GM12874 (cell line): ENCODE measurements at regions not wholly inside any gene's neighbourhood (a gene's known extent, or its start where the extent isn't known, plus 50 kb on each side); places are given as distances from the start of the nearest gene placed in this dataset.

Source experiments
- TF ChIP-seq, protein P1 (sequence below): IDR thresholded peaks from 2 replicates; pipeline ENCODE4 v1.5.1; 2011; ENCODE audit warnings: low read depth, mild to moderate bottlenecking, control low read depth, low read length, moderate library complexity; ENCODE audit not compliant: insufficient read depth

DNA sequence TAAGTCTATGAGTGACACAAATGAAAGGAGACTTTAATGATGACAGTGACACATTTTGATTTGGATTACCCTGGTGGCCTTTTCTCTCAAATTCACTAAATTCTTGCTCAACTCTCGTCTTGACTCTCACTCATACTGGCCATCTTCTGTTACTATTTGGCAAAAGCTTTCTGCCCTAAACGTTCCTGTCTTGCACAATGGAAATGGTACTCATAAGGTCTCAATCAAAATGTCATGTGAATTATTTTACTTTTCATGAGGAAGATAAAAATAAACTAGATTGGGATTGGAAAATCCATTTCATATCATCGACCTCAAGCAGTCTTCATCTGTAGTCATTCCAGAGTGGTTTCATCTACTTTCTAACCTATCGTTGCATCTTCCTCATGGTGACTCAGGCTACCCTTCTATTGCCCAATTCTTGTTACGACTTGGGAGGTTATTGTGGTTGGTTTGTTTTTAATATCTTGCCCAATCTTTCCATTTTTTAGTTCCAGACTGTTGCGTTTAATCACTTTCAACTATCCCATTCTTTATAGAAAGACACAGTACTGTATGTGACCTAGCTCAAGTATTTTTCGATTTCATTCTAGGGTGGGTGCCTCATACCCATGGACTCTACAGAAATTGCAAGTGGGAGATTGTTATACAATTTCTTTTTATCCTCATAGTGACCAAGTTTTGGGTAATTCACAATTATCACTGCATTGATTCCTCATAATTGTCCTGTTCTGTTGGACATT lies 317.2 kb upstream of the KCNJ16 start:
- TF ChIP-seq, protein P1, sequence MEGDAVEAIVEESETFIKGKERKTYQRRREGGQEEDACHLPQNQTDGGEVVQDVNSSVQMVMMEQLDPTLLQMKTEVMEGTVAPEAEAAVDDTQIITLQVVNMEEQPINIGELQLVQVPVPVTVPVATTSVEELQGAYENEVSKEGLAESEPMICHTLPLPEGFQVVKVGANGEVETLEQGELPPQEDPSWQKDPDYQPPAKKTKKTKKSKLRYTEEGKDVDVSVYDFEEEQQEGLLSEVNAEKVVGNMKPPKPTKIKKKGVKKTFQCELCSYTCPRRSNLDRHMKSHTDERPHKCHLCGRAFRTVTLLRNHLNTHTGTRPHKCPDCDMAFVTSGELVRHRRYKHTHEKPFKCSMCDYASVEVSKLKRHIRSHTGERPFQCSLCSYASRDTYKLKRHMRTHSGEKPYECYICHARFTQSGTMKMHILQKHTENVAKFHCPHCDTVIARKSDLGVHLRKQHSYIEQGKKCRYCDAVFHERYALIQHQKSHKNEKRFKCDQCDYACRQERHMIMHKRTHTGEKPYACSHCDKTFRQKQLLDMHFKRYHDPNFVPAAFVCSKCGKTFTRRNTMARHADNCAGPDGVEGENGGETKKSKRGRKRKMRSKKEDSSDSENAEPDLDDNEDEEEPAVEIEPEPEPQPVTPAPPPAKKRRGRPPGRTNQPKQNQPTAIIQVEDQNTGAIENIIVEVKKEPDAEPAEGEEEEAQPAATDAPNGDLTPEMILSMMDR: no peak

DNA sequence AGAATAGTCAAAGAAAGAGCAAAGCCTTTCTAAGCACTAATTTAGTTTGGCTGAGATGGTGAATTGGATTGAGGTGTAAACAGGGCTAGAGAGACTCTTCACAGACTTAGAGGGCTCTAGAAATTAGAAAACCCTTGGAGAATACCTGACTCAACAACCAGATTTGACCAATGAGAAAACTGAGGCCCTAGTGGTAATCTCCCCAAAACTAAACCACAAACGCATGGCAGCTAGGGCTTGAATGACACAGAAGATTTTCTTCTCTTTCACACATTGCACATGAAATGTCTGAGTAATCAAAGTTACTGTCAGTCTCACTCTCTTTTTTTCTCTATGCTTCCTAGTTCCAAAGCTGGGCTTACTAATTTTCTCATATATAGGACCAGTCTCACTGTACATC lies 314.5 kb upstream of the KCNJ16 start:
- TF ChIP-seq, protein P1: no peak

DNA sequence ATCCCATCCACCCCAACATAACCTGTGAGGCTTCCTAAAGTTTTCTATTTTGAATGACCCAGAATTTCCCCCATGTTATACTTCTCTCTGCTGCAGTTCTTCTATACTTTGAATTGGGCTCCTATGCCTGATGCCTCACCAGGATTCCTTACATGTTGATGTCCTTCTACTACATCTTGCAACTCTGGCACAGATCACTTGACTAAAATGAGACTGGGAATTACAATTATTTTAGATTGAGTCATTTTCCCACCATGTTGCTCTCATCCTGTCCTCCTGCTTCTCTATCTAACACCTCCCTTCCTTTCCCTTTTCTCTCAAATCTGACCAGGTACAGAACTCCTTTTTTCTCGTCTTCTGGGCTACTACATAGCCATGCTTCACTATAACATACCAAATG lies 314.0 kb upstream of the KCNJ16 start:
- TF ChIP-seq, protein P1: no peak

DNA sequence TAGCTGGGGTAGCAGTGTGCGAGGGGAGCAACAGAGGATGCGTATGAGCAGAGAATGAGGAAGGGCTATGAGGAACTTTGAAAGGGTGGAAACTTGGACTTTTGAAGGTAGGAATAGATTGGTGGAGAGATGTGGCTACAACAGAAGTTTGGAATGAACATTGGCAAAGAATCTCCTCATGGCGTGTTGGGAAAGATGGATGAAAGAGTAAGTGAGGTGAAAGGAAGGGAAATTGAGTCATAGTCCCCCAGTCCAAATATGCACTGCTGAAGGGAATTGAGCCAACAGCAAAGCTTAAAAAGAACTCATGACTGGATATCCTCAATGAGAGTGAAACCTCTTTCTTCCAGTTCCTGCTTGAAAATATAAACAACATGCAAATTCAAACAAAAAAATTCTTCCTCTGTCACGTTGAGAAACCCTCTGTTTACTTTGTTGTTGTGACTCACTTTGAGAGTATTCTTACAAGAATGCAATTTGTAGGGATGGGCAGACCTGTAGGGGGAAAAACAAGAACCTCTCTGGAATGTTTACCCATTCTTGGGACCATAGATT lies 313.2 kb upstream of the KCNJ16 start:
- TF ChIP-seq, protein P1: no peak

DNA sequence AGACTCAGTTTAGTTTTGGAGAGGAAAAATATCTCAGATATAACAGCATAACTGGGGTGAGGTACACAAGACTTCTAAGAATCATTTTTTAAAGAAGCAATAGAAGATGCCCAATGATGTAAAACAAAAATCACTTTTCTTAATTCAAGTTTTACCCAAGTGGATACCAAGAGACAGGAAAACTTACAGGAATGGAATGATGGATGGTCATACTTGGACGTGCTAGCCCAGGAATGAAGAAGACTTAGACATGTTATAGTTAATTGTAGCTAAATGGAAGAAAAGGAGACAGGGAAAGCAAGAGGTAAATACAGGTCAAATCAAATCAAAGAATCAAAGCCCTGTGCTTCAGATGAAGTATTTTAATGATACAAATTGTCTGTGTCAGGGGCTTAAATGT lies 312.7 kb upstream of the KCNJ16 start:
- TF ChIP-seq, protein P1: no peak

DNA sequence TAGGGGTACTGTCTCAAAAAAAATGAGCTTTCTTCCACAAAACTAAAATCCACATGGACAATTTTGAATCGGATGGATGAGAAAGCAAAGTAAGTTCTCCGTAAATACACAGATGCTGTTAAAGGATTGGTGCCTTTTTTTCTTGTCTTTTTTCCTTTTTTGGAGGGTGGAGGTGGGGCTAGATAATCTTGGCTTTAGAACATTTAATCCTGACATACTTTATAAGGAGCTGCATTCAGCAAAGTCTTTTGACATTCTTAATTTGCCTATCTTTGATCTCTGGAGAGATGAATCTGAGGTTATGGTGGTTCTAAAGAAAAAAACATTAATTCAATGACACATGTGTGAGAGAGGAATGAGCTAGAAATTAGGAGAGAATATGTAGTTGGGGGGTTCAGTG lies 312.3 kb upstream of the KCNJ16 start:
- TF ChIP-seq, protein P1: no peak

DNA sequence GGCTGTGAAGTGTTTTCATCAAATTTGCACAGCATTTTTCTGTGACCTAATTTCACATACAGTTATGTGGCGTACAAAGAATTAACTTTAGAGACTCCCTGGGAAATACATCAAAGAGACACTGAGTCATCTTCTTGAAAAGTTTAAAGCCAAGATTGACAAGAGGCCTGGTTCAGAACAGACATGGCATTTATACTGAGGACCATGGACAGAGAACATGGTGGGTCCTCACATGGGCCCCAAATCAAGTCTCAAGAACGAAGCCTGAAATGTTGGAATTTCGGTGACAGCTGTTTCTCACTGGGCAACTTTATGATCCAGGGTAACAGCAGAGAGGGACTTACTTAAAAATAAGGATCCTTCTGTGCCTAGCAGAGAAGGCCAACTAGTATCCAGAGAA lies 311.5 kb upstream of the KCNJ16 start:
- TF ChIP-seq, protein P1: no peak
